ENCODE measurements at regions not wholly inside any gene's neighbourhood (a gene's known extent, or its start where the extent isn't known, plus 50 kb on each side); places are given as distances from the start of the nearest gene placed in this dataset.

DNA sequence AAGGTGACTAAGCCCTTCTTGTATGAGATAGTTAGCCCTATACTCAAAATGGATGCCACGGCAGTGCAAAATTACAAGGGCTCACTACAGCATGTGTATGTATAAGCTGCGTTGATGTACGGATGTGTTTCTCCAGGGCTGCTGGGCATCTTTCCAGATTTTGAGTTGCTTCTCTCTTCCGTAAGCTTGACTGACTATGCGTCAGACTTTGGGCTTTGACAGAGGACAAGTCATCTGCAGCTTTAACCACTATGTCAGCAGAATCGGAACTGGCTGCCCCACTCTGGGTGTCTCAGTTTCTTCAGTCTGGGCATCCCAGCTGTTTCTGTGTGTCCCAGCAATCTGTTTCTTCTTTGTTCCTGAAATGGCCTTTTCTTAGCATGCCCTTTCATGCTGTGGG, 241.6 kb downstream of the BTBD3 start:
- TF ChIP-seq, protein P1, sequence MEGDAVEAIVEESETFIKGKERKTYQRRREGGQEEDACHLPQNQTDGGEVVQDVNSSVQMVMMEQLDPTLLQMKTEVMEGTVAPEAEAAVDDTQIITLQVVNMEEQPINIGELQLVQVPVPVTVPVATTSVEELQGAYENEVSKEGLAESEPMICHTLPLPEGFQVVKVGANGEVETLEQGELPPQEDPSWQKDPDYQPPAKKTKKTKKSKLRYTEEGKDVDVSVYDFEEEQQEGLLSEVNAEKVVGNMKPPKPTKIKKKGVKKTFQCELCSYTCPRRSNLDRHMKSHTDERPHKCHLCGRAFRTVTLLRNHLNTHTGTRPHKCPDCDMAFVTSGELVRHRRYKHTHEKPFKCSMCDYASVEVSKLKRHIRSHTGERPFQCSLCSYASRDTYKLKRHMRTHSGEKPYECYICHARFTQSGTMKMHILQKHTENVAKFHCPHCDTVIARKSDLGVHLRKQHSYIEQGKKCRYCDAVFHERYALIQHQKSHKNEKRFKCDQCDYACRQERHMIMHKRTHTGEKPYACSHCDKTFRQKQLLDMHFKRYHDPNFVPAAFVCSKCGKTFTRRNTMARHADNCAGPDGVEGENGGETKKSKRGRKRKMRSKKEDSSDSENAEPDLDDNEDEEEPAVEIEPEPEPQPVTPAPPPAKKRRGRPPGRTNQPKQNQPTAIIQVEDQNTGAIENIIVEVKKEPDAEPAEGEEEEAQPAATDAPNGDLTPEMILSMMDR (IDR thresholded peaks at IDR 0.05), result no peak
- no peaks in the 10 kb centered on the region for H3K4me1 ChIP-seq

DNA sequence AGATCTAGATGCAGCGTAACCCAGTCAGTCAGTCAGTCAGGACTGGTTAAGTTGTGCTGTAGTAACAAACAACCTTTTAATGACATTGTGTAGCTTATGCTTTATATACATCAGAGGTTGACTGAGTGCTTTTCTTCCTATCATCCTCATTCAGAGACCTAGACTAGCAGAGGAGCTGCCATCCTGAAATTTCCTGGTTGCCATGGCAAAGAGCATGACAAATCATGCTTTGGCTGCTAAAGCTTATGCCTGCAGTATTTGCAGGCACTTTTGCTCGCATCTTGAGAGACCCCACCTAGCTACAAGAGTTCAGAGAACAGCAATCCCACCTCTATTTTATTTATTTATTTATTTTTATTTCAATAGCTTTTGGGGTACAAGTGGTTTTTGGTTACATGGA, 244.0 kb downstream of the BTBD3 start:
- H3K9ac ChIP-seq (ENCODE audit: low read depth in 2 of 2, low read length in 2 of 2), result no peak overlapping the region
- intact Hi-C loops (cut with DNase I), result no loop called here
- no peak overlapping the region for H3K4me3 ChIP-seq
- no peak for DNase-seq
- H3K27ac ChIP-seq, result no peak overlapping the region
- TF ChIP-seq, protein P1 (IDR thresholded peaks at IDR 0.05), result no peak
- H3K4me1 ChIP-seq, result no peaks in the 10 kb centered on the region
- H3K36me3 ChIP-seq, result no peaks in the 10 kb centered on the region
- H3K9me3 ChIP-seq, result no peaks in the 10 kb centered on the region
- no peaks in the 10 kb centered on the region for H3K27me3 ChIP-seq

More for the DNA sequence above, 241.6 kb downstream of the BTBD3 start:
- Histone ChIP-seq H3K27me3 (no peaks in the 10 kb centered on the region), H3K4me3 (no peak overlapping the region), H3K9ac (ENCODE audit: low read depth in 2 of 2, low read length in 2 of 2) (no peak overlapping the region), H3K27ac (no peak overlapping the region), H3K36me3 (no peaks in the 10 kb centered on the region), H3K9me3 (no peaks in the 10 kb centered on the region)
- DNase-seq, result no peak
- intact Hi-C loops (cut with DNase I), result no loop called here

DNA sequence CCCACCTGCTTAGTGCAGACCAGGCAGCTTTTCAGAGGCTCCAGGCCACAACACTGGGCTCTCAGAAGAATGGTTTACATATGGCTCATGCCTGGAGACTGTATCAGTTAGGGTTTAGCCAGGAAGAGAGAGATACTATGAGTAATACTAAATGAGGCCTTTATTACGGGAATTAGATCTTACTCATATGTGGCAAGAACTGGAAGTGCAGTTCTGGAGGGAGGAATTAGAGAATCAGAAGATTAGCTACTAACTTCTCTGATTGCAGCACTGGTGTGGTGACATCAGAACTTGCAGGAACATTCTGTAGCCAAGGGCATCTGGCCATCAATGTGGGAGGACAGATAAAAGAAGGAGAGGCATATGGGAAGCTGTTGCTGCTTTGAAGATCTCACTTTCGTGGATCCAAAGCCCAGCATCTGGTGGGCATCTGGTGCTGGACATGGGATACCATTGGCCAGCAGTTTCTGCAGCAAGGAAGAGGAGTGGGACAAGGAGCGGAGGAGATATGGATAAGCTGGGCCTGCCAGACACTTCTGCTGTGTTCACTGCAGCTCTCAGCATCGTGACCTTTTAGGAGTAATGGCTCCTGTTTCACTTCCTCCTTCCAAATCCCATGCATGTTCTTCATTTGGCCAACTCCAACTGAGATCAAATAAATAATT, 248.5 kb downstream of the BTBD3 start:
- TF ChIP-seq, protein P1 (IDR thresholded peaks at IDR 0.05), result peak; percentile 14
- Histone ChIP-seq H3K27me3 (no peaks in the 10 kb centered on the region), H3K4me3 (no peak overlapping the region), H3K27ac (peak overlapping the region; percentile 10), H3K36me3 (no peaks in the 10 kb centered on the region), H3K9ac (ENCODE audit: low read depth in 2 of 2, low read length in 2 of 2) (no peak overlapping the region), H3K9me3 (no peaks in the 10 kb centered on the region), H3K4me1 (no peaks in the 10 kb centered on the region)
- intact Hi-C loops (cut with DNase I), result no loop called here
- peak; percentile 33 for DNase-seq

DNA sequence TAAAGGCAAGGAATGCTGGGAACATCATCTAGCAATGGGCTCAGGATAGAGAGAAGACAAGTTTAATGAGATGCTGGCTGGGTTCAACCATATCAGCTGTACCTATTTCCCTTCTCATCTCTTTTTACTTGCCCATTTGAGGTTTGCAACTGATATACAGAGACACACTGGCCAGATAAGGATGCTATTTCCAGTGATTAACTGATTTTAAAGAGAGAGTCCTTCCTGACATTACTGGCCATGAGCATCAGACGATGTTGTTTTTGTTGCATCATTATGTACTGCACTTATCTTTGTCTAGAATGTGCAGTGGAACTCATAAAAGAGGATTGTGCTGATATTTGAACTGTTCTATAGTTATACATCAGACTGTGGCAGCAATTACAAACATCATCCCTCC, 252.7 kb downstream of the BTBD3 start:
- H3K9me3 ChIP-seq, result no peaks in the 10 kb centered on the region
- no peaks in the 10 kb centered on the region for H3K4me1 ChIP-seq
- DNase-seq, result no peak
- no peak overlapping the region for H3K4me3 ChIP-seq
- TF ChIP-seq, protein P1 (IDR thresholded peaks at IDR 0.05), result no peak
- no peaks in the 10 kb centered on the region for H3K36me3 ChIP-seq
- no peak overlapping the region for H3K27ac ChIP-seq
- intact Hi-C loops (cut with DNase I), result no loop called here
- no peak overlapping the region for H3K9ac ChIP-seq (ENCODE audit: low read depth in 2 of 2, low read length in 2 of 2)
- no peaks in the 10 kb centered on the region for H3K27me3 ChIP-seq

DNA sequence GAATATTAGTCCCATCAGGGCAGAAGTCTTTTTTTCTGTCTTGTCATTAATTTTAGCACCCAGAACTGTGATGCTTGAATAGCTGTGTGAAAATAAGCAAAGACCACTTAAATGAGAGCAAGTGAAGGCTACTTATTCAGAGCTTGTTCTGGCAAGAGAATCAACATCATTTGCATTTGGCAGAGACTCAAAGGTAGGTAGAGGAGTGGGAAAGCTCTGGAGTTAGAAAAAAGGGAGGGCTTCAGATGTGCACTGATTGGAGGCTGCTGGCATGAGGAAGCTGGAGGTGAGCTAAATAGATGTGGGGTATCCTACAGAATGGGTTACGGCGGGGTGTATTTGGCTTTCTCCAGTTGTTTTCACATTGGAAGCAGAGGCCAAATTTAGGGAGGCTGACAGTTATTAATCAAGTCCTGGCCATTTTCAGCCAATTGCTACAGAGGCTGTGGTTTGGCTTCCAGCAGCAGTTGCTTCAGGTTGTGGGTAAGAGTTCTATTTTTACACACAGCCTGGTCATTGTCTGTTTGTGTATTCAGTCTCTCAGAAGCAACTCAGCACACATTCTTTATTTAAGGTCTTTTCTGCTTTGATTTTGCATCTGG, 254.3 kb downstream of the BTBD3 start:
- H3K36me3 ChIP-seq, result no peaks in the 10 kb centered on the region
- intact Hi-C loops (cut with DNase I), result no loop called here
- no peak for DNase-seq
- H3K9me3 ChIP-seq, result no peaks in the 10 kb centered on the region
- H3K4me3 ChIP-seq, result no peak overlapping the region
- no peaks in the 10 kb centered on the region for H3K4me1 ChIP-seq
- H3K27me3 ChIP-seq, result no peaks in the 10 kb centered on the region
- no peak overlapping the region for H3K9ac ChIP-seq (ENCODE audit: low read depth in 2 of 2, low read length in 2 of 2)
- no peak overlapping the region for H3K27ac ChIP-seq
- TF ChIP-seq, protein P1 (IDR thresholded peaks at IDR 0.05), result no peak
